HG03159 (cell line): ENCODE measurements at regions not wholly inside any gene's neighbourhood (a gene's known extent, or its start where the extent isn't known, plus 50 kb on each side); places are given as distances from the start of the nearest gene placed in this dataset.
"Not testable (repeated sequence)": the region's sequence is repeated elsewhere in the genome, so short reads cannot be mapped to it uniquely, and the experiment has no call there.

Experiments used
- ATAC-seq: cut with Tn5 transposase; IDR thresholded peaks from one replicate; pipeline ENCODE4 v1.9.1; 2021; ENCODE audit warnings: mild to moderate bottlenecking, moderate library complexity; ENCODE audit not compliant: unreplicated experiment

- no peak for ATAC-seq
Observed at GRCh38 chrX:121407627-121408026, 360.2 kb downstream of the GLUD2 start.

- not testable (repeated sequence) for ATAC-seq
Observed at GRCh38 chrX:121431514-121431913, 384.1 kb downstream of the GLUD2 start.

- ATAC-seq: no peak
Observed at GRCh38 chrX:121433289-121433688, 385.9 kb downstream of the GLUD2 start.

GRCh38 chrX:121437666-121438065 is 390.3 kb downstream of the GLUD2 start:
- not testable (repeated sequence) for ATAC-seq

- ATAC-seq: peak; percentile 60
Observed at GRCh38 chrX:121455890-121456289, 408.5 kb downstream of the GLUD2 start.

- ATAC-seq: peak; percentile 93
Observed at GRCh38 chrX:121456315-121456714, 408.9 kb downstream of the GLUD2 start.

- peak; percentile 41 for ATAC-seq
Observed at GRCh38 chrX:121457096-121457495, 409.7 kb downstream of the GLUD2 start.

GRCh38 chrX:121479406-121479805 is 432.0 kb downstream of the GLUD2 start:
- no peak for ATAC-seq

- ATAC-seq: no peak
Observed at GRCh38 chrX:121496966-121497365, 449.6 kb downstream of the GLUD2 start.

GRCh38 chrX:121504153-121504552 is 456.7 kb downstream of the GLUD2 start:
- ATAC-seq: no peak

- no peak for ATAC-seq
Observed at GRCh38 chrX:121546317-121546716, 498.9 kb downstream of the GLUD2 start.

- no peak for ATAC-seq
Observed at GRCh38 chrX:121558886-121559285, 511.5 kb downstream of the GLUD2 start.

GRCh38 chrX:121562616-121563015 is 515.2 kb downstream of the GLUD2 start:
- no peak for ATAC-seq

- ATAC-seq: peak; percentile 77
Observed at GRCh38 chrX:121569609-121570008, 522.2 kb downstream of the GLUD2 start.

- ATAC-seq: peak; percentile 60
Observed at GRCh38 chrX:121570072-121570841, 522.8 kb downstream of the GLUD2 start.

GRCh38 chrX:121571333-121571732 is 523.9 kb downstream of the GLUD2 start:
- no peak for ATAC-seq

- not testable (repeated sequence) for ATAC-seq
Observed at GRCh38 chrX:121574384-121574783, 527.0 kb downstream of the GLUD2 start.

- ATAC-seq: peak; percentile 81
Observed at GRCh38 chrX:121579016-121579760, 531.8 kb downstream of the GLUD2 start.

GRCh38 chrX:121581885-121582284 is 534.5 kb downstream of the GLUD2 start:
- no peak for ATAC-seq

GRCh38 chrX:121585626-121586025 is 538.2 kb downstream of the GLUD2 start:
- no peak for ATAC-seq

- ATAC-seq: no peak
Observed at GRCh38 chrX:121592884-121593283, 545.5 kb downstream of the GLUD2 start.

- no peak for ATAC-seq
Observed at GRCh38 chrX:121598356-121598755, 550.9 kb downstream of the GLUD2 start.
